HFFc6 (cell line): ENCODE measurements at regions not wholly inside any gene's neighbourhood (a gene's known extent, or its start where the extent isn't known, plus 50 kb on each side); places are given as distances from the start of the nearest gene placed in this dataset.
A peak's percentile ranks its signal among the peaks of the same experiment; 100 is the strongest.

Source experiments
- DNase-seq: peaks from one replicate; pipeline ENCODE4 v3.0.0-alpha.2; 2018
- H3K27ac Mint-ChIP-seq: 2 replicates; pipeline ENCODE4 v1.8.0; 2020; ENCODE audit warnings: mild to moderate bottlenecking, mixed read lengths
- H3K27me3 Mint-ChIP-seq: 2 replicates; pipeline ENCODE4 v1.8.0; 2021; ENCODE audit warnings: mild to moderate bottlenecking, moderate library complexity, mixed read lengths; ENCODE audit not compliant: insufficient read depth
- H3K36me3 Mint-ChIP-seq: 2 replicates; pipeline ENCODE4 v1.8.0; 2021; ENCODE audit warnings: low read depth, mixed read lengths
- H3K4me1 Mint-ChIP-seq: 2 replicates; pipeline ENCODE4 v1.8.0; 2020; ENCODE audit warnings: low read depth, mixed read lengths
- H3K4me3 Mint-ChIP-seq: 2 replicates; pipeline ENCODE4 v1.8.0; 2020; ENCODE audit warnings: mild to moderate bottlenecking, moderate library complexity, mixed read lengths
- H3K9me3 Mint-ChIP-seq: 2 replicates; pipeline ENCODE4 v1.8.0; 2020; ENCODE audit warnings: mild to moderate bottlenecking, mixed read lengths
- TF ChIP-seq, protein P1 (sequence below): fragments of 200-600 bp; sonication (generic); IDR thresholded peaks from 2 replicates; pipeline ENCODE4 v1.5.0; 2021; ENCODE audit warnings: antibody characterized with exemption, mild to moderate bottlenecking

GRCh38 chr6:21395121-21395520 lies 198.4 kb upstream of the SOX4 start:
- Mint-ChIP-seq H3K27ac (no peak overlapping the region), H3K9me3 (no peaks in the 10 kb centered on the region; the same call in 1 of the 2 replicates), H3K4me3 (no peak overlapping the region), H3K27me3 (peaks cover 4% of the 10 kb centered on the region; the same call in 1 of the 2 replicates), H3K36me3 (no peaks in the 10 kb centered on the region), H3K4me1 (peaks cover 15% of the 10 kb centered on the region)
- TF ChIP-seq, protein P1, sequence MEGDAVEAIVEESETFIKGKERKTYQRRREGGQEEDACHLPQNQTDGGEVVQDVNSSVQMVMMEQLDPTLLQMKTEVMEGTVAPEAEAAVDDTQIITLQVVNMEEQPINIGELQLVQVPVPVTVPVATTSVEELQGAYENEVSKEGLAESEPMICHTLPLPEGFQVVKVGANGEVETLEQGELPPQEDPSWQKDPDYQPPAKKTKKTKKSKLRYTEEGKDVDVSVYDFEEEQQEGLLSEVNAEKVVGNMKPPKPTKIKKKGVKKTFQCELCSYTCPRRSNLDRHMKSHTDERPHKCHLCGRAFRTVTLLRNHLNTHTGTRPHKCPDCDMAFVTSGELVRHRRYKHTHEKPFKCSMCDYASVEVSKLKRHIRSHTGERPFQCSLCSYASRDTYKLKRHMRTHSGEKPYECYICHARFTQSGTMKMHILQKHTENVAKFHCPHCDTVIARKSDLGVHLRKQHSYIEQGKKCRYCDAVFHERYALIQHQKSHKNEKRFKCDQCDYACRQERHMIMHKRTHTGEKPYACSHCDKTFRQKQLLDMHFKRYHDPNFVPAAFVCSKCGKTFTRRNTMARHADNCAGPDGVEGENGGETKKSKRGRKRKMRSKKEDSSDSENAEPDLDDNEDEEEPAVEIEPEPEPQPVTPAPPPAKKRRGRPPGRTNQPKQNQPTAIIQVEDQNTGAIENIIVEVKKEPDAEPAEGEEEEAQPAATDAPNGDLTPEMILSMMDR, result no peak
- DNase-seq, result no peak

- TF ChIP-seq, protein P1, result no peak
- peak; percentile 56 for DNase-seq
- no peaks in the 10 kb centered on the region for H3K36me3 Mint-ChIP-seq
- H3K27ac Mint-ChIP-seq, result 0 out of 2 replicates have a peak overlapping the region, but pooled peaks have one; percentile 9
- peaks cover 2% of the 10 kb centered on the region; the same call in 1 of the 2 replicates for H3K27me3 Mint-ChIP-seq
- peaks cover 15% of the 10 kb centered on the region for H3K4me1 Mint-ChIP-seq
- H3K9me3 Mint-ChIP-seq, result no peaks in the 10 kb centered on the region; the same call in 1 of the 2 replicates
- H3K4me3 Mint-ChIP-seq, result no peak overlapping the region
These were observed 197.2 kb upstream of the SOX4 start for GRCh38 chr6:21396313-21396712.

- Mint-ChIP-seq H3K27ac (no peak overlapping the region), H3K4me1 (peaks cover 15% of the 10 kb centered on the region), H3K4me3 (no peak overlapping the region), H3K9me3 (no peaks in the 10 kb centered on the region), H3K27me3 (peaks cover 2% of the 10 kb centered on the region; the same call in 1 of the 2 replicates), H3K36me3 (no peaks in the 10 kb centered on the region)
- TF ChIP-seq, protein P1, result no peak
- DNase-seq, result no peak
These were observed 194.7 kb upstream of the SOX4 start for GRCh38 chr6:21398741-21399325.

- Mint-ChIP-seq H3K36me3 (no peaks in the 10 kb centered on the region), H3K27ac (no peak overlapping the region), H3K27me3 (no peaks in the 10 kb centered on the region; the same call in 1 of the 2 replicates), H3K9me3 (no peaks in the 10 kb centered on the region; the same call in 1 of the 2 replicates), H3K4me3 (no peak overlapping the region), H3K4me1 (no peaks in the 10 kb centered on the region)
- peak; percentile 6 for DNase-seq
- TF ChIP-seq, protein P1, result no peak
These were observed 191.2 kb upstream of the SOX4 start for GRCh38 chr6:21402368-21402767.

GRCh38 chr6:21404577-21404976 lies 189.0 kb upstream of the SOX4 start:
- Mint-ChIP-seq H3K4me3 (no peak overlapping the region), H3K9me3 (peaks cover 7% of the 10 kb centered on the region; the same call in 1 of the 2 replicates), H3K4me1 (peaks cover 6% of the 10 kb centered on the region; the same call in 1 of the 2 replicates), H3K27me3 (peaks cover 3% of the 10 kb centered on the region), H3K36me3 (no peaks in the 10 kb centered on the region), H3K27ac (no peak overlapping the region)
- TF ChIP-seq, protein P1, result no peak
- DNase-seq, result no peak
